ENCODE measurements at regions not wholly inside any gene's neighbourhood (a gene's known extent, or its start where the extent isn't known, plus 50 kb on each side); places are given as distances from the start of the nearest gene placed in this dataset.
"Not testable (repeated sequence)": the region's sequence is repeated elsewhere in the genome, so short reads cannot be mapped to it uniquely, and the experiment has no call there.

DNA sequence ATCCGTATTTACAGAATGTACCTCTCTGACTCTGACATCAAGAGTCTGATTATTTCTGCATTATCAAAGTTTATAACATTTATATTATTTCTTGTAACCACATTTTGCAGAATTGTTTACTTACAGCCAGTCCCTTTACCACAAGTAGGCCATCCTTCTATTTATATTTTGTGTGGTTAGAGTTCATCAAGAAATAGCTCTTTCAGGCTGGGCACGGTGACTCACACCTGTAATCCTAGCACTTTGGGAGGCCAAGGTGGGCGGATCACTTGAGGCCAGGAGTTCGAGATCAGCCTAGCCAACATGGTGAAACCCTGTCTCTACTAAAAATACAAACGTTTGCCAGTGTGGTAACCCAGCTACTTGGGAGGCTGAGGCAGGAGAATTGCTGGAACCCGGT is 86.3 kb upstream of the HCRTR2 start:
- H3K4me1 Mint-ChIP-seq (ENCODE audit: low read depth); intact Hi-C loops (cut with micrococcal nuclease); DNase-seq (ENCODE audit: low spot score); H3K27me3 Mint-ChIP-seq (ENCODE audit: insufficient read depth); H3K27ac Mint-ChIP-seq; H3K4me3 Mint-ChIP-seq; H3K36me3 Mint-ChIP-seq (ENCODE audit: low read depth): not testable (repeated sequence)
- peaks cover 16% of the 10 kb centered on the region for H3K9me3 Mint-ChIP-seq

- peaks cover 19% of the 10 kb centered on the region for H3K9me3 Mint-ChIP-seq
- no peaks in the 10 kb centered on the region for H3K4me1 Mint-ChIP-seq (ENCODE audit: low read depth)
- no peak overlapping the region for H3K27ac Mint-ChIP-seq
- H3K36me3 Mint-ChIP-seq (ENCODE audit: low read depth), result no peaks in the 10 kb centered on the region
- no peak overlapping the region for H3K4me3 Mint-ChIP-seq
- DNase-seq (ENCODE audit: low spot score), result no peak
- H3K27me3 Mint-ChIP-seq (ENCODE audit: insufficient read depth), result no peaks in the 10 kb centered on the region
- intact Hi-C loops (cut with micrococcal nuclease), result no loop called here
Observed at GRCh38 chr6:55088902-55089301, 85.4 kb upstream of the HCRTR2 start.

DNA sequence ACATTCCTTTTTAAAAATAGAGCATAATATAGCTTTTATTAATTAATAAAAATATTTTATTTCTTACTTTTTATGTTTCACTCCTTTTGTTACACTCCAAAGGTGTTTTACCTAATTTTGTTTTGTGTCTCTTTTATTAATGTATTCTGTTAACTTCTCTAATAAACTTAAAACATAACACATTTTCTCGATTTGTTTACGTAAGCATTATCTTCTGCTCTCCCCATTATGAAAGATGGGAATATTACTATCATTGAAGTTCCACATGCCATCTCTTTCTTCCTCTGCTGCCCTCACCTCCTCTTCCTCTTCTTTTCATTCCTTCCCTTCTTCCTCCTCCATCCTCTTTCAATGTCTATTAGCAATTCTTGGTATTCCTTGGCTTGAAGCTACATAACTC is 85.0 kb upstream of the HCRTR2 start:
- Mint-ChIP-seq H3K4me1 (ENCODE audit: low read depth) (no peaks in the 10 kb centered on the region), H3K4me3 (no peak overlapping the region), H3K9me3 (peaks cover 19% of the 10 kb centered on the region), H3K27me3 (ENCODE audit: insufficient read depth) (no peaks in the 10 kb centered on the region), H3K27ac (no peak overlapping the region), H3K36me3 (ENCODE audit: low read depth) (no peaks in the 10 kb centered on the region)
- DNase-seq (ENCODE audit: low spot score), result no peak
- intact Hi-C loops (cut with micrococcal nuclease), result no loop called here

GRCh38 chr6:55100686-55101085 is 73.6 kb upstream of the HCRTR2 start:
- Mint-ChIP-seq H3K4me3 (no peak overlapping the region), H3K27ac (no peak overlapping the region), H3K36me3 (ENCODE audit: low read depth) (no peaks in the 10 kb centered on the region), H3K4me1 (ENCODE audit: low read depth) (no peaks in the 10 kb centered on the region), H3K27me3 (ENCODE audit: insufficient read depth) (no peaks in the 10 kb centered on the region), H3K9me3 (peaks cover 6% of the 10 kb centered on the region)
- DNase-seq (ENCODE audit: low spot score), result no peak
- intact Hi-C loops (cut with micrococcal nuclease), result no loop called here

DNA sequence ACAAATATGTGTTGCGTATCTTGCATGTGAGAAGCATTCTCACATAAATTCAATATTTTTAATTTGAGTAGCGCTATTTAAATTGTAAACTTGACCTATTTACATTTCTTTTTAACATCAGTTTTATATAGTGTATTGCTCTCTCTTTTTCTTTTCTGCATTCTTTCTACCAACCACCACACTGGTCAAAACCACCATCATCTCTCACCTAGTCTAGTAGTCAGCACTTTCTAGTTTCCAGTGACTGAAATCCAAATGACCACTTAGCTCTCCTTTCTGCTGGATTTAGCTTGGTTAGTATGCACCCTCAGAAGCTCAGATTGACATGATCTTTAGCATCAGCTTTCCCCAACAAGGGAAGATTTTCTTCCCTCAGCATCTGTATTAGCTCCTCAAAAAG is 73.2 kb upstream of the HCRTR2 start:
- Mint-ChIP-seq H3K36me3 (ENCODE audit: low read depth) (no peaks in the 10 kb centered on the region), H3K4me3 (no peak overlapping the region), H3K27ac (no peak overlapping the region), H3K9me3 (peaks cover 3% of the 10 kb centered on the region), H3K27me3 (ENCODE audit: insufficient read depth) (no peaks in the 10 kb centered on the region), H3K4me1 (ENCODE audit: low read depth) (no peaks in the 10 kb centered on the region)
- intact Hi-C loops (cut with micrococcal nuclease), result no loop called here
- no peak for DNase-seq (ENCODE audit: low spot score)

GRCh38 chr6:55108134-55109130 is 65.9 kb upstream of the HCRTR2 start:
- H3K9me3 Mint-ChIP-seq, result peaks cover 19% of the 10 kb centered on the region

GRCh38 chr6:55117267-55117666 is 57.0 kb upstream of the HCRTR2 start:
- no peaks in the 10 kb centered on the region for H3K4me1 Mint-ChIP-seq (ENCODE audit: low read depth)
- no peaks in the 10 kb centered on the region for H3K27me3 Mint-ChIP-seq (ENCODE audit: insufficient read depth)
- intact Hi-C loops (cut with micrococcal nuclease), result no loop called here
- DNase-seq (ENCODE audit: low spot score), result no peak
- H3K9me3 Mint-ChIP-seq, result peaks cover 13% of the 10 kb centered on the region
- no peak overlapping the region for H3K27ac Mint-ChIP-seq
- no peak overlapping the region for H3K4me3 Mint-ChIP-seq
- no peaks in the 10 kb centered on the region for H3K36me3 Mint-ChIP-seq (ENCODE audit: low read depth)

More at GRCh38 chr6:55108134-55109130, 65.9 kb upstream of the HCRTR2 start:
- H3K27ac Mint-ChIP-seq, result no peak overlapping the region
- no peaks in the 10 kb centered on the region for H3K4me1 Mint-ChIP-seq (ENCODE audit: low read depth)
- H3K4me3 Mint-ChIP-seq, result no peak overlapping the region
- no peaks in the 10 kb centered on the region for H3K36me3 Mint-ChIP-seq (ENCODE audit: low read depth)
- no peak for DNase-seq (ENCODE audit: low spot score)
- intact Hi-C loops (cut with micrococcal nuclease), result no loop called here
- H3K27me3 Mint-ChIP-seq (ENCODE audit: insufficient read depth), result no peaks in the 10 kb centered on the region

- intact Hi-C loops (cut with micrococcal nuclease); H3K27ac Mint-ChIP-seq; H3K36me3 Mint-ChIP-seq (ENCODE audit: low read depth); H3K4me1 Mint-ChIP-seq (ENCODE audit: low read depth); H3K4me3 Mint-ChIP-seq; DNase-seq (ENCODE audit: low spot score); H3K27me3 Mint-ChIP-seq (ENCODE audit: insufficient read depth): not testable (repeated sequence)
- H3K9me3 Mint-ChIP-seq, result peaks cover 32% of the 10 kb centered on the region
Observed at GRCh38 chr6:55124241-55124640, 50.1 kb upstream of the HCRTR2 start.

All from activated T-helper 1 cell treated with anti-CD3 and anti-CD28 coated beads, Interleukin-12 subunit alpha, Interleukin-12 subunit beta, Interleukin-2, Interleukin-4 antibody, amounts not matched to agents 30 ng/mL and 10 ng/mL and 1 ng/mL, durations not matched to agents 14 hours and 24 hours and 36 hours (primary cell).